Loucy (cell line): ENCODE measurements at regions not wholly inside any gene's neighbourhood (a gene's known extent, or its start where the extent isn't known, plus 50 kb on each side); places are given as distances from the start of the nearest gene placed in this dataset.

Source experiments
- CTCF ChIP-seq: fragments of 200-600 bp; sonication (generic); conservative IDR thresholded peaks from 2 replicates; pipeline ENCODE4 v1.5.1; 2014; ENCODE audit warnings: mild to moderate bottlenecking, antibody characterized with exemption, low read length
- EZH2phosphoT487 ChIP-seq: fragments of 200-600 bp; IDR thresholded peaks from 2 replicates; pipeline ENCODE4 v1.6.1; 2018; ENCODE audit warnings: antibody characterized with exemption, mild to moderate bottlenecking, moderate library complexity, borderline replicate concordance

- TF ChIP-seq CTCF, result no peak
- TF ChIP-seq EZH2phosphoT487, result no peak
These were observed 576.7 kb downstream of the OLFM4 start for GRCh38 chr13:53605326-53605725.
